Gastroesophageal sphincter (tissue), 3 donors: ENCODE measurements at regions not wholly inside any gene's neighbourhood (a gene's known extent, or its start where the extent isn't known, plus 50 kb on each side); places are given as distances from the start of the nearest gene placed in this dataset.

Source experiments
- POLR2A ChIP-seq, 2 donors: fragments of 450-650 bp; IDR thresholded peaks; one replicate each; pipeline ENCODE4 v1.6.1; 2017; ENCODE audit warnings: antibody characterized with exemption in 2 of 2, mild to moderate bottlenecking in 2 of 2, moderate library complexity in 1 of 2
- POLR2AphosphoS5 ChIP-seq: sonication (generic); formaldehyde crosslinking; IDR thresholded peaks from one replicate; pipeline ENCODE4 v1.6.1; 2017; ENCODE audit warnings: antibody characterized with exemption
- TF ChIP-seq, protein P1 (sequence below), 4 experiments: fragments of 200-600 bp in 2 of 4; fragments of 450-650 bp in 2 of 4; sonication (generic) in 1 of 4; IDR thresholded peaks; one replicate each; pipeline ENCODE4 v1.5.1; 2017 to 2019; ENCODE audit warnings: antibody characterized with exemption in 4 of 4, mild to moderate bottlenecking in 2 of 4, moderate library complexity in 2 of 4

DNA sequence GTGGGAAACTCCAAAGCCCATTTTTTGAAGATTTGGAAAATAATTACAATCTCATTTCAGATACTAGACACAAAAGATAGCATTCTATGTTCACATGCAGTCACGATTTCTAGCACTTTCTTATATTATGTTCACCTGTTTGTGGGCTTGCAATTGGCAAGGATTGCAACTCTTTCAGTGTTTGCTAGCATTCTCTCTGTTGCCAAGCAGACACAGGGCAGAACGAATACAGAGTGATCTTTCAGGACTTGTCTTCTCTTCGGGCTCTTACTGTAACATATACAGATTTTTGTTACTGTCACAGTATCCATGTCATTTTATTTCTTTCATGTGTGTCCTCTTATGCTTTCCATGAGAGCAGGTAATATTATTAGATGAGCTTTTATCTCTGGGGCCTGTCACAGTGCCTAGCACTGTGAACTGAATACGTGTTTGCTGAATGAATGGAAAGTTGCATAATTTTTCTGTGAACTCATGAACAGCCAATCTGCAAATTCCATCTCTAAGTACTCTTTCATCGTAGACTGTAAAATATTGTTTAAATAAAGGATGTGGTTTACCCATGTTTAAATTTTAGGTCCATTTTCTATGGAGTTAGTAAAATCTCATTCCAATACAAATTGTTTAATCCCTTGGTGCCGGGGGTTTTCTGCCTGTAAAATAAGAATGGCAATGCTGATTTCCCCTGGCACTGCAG is 105.1 kb downstream of the BMP4 start:
- TF ChIP-seq, protein P1, sequence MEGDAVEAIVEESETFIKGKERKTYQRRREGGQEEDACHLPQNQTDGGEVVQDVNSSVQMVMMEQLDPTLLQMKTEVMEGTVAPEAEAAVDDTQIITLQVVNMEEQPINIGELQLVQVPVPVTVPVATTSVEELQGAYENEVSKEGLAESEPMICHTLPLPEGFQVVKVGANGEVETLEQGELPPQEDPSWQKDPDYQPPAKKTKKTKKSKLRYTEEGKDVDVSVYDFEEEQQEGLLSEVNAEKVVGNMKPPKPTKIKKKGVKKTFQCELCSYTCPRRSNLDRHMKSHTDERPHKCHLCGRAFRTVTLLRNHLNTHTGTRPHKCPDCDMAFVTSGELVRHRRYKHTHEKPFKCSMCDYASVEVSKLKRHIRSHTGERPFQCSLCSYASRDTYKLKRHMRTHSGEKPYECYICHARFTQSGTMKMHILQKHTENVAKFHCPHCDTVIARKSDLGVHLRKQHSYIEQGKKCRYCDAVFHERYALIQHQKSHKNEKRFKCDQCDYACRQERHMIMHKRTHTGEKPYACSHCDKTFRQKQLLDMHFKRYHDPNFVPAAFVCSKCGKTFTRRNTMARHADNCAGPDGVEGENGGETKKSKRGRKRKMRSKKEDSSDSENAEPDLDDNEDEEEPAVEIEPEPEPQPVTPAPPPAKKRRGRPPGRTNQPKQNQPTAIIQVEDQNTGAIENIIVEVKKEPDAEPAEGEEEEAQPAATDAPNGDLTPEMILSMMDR (IDR thresholded peaks at IDR 0.05), result no peak
- no peak for TF ChIP-seq POLR2A (IDR thresholded peaks at IDR 0.05)
- TF ChIP-seq POLR2AphosphoS5, result no peak
